B cell (primary cell): ENCODE measurements at regions not wholly inside any gene's neighbourhood (a gene's known extent, or its start where the extent isn't known, plus 50 kb on each side); places are given as distances from the start of the nearest gene placed in this dataset.

Experiments
- ATAC-seq: fragments of 200-7000 bp; cut with Tn5 transposase; one replicate; pipeline ENCODE4 v1.10.0; 2021; ENCODE audit warnings: low read depth, mild to moderate bottlenecking, moderate number of reproducible peaks, moderate library complexity
- CTCF ChIA-PET: fragments of 350-600 bp; sonication (Branson Sonifier 250); formaldehyde crosslinking; loops from one replicate; lab custom pipeline; 2021; ENCODE audit warnings: antibody characterized with exemption, inconsistent platforms; lab: Charles Lee
- POLR2A ChIA-PET: fragments of 350-600 bp; sonication (Branson Sonifier 250); formaldehyde crosslinking; loops from one replicate; lab custom pipeline; 2021; ENCODE audit warnings: antibody characterized with exemption; lab: Charles Lee
- DNase-seq: peaks from one replicate; pipeline ENCODE4 v3.0.0; 2013
- H2AFZ ChIP-seq: 2 replicates; pipeline ENCODE4 v1.6.1; 2012; ENCODE audit warnings: mild to moderate bottlenecking, low read depth, low read length; ENCODE audit not compliant: insufficient read depth, poor library complexity, severe bottlenecking
- H3K27ac ChIP-seq, 2 donors: 1 replicate in 1 of 2; 2 replicates in 1 of 2; pipeline ENCODE4 v1.5.1; 2012 to 2013; ENCODE audit warnings: low read length in 2 of 2, mild to moderate bottlenecking in 2 of 2, moderate library complexity in 1 of 2
- H3K27me3 ChIP-seq, 4 experiments: fragments of 200-600 bp in 1 of 4; sonication (generic) in 1 of 4; replicated peaks in 1 of 4; 1 replicate in 2 of 4; 2 replicates in 2 of 4; pipeline versions ENCODE4 v1.6.1 to v1.7.0; 2013 to 2016; ENCODE audit warnings: low read length in 3 of 4, mild to moderate bottlenecking in 2 of 4, mixed read lengths in 1 of 4, moderate library complexity in 1 of 4; ENCODE audit not compliant: insufficient read depth in 4 of 4, control insufficient read depth in 3 of 4; ENCODE audit errors: control extremely low read depth in 1 of 4
- H3K36me3 ChIP-seq, 2 experiments: replicated peaks in 1 of 2; 1 replicate in 1 of 2; 2 replicates in 1 of 2; pipeline versions ENCODE4 v1.6.1 to v1.7.1; 2013; ENCODE audit warnings: low read length in 1 of 2; ENCODE audit not compliant: insufficient read depth in 2 of 2, control insufficient read depth in 1 of 2; ENCODE audit errors: control extremely low read depth in 1 of 2, extremely low read depth in 1 of 2
- H3K4me1 ChIP-seq, 2 donors: fragments of 200-600 bp in 1 of 2; sonication (generic) in 1 of 2; 1 replicate in 1 of 2; 2 replicates in 1 of 2; pipeline versions ENCODE4 v1.5.1 to v1.6.1; 2013 to 2017; ENCODE audit warnings: low read length in 2 of 2; ENCODE audit not compliant: control insufficient read depth in 2 of 2, insufficient read depth in 2 of 2
- H3K4me2 ChIP-seq: replicated peaks from 2 replicates; pipeline ENCODE3; 2012; ENCODE audit warnings: mild to moderate bottlenecking, low read depth, low read length; ENCODE audit not compliant: poor library complexity, severe bottlenecking
- H3K4me3 ChIP-seq, 5 experiments: fragments of 200-600 bp in 1 of 5; sonication (generic) in 1 of 5; 1 replicate in 3 of 5; 2 replicates in 2 of 5; pipeline versions ENCODE4 v1.5.1 to v1.7.0; 2011 to 2016; ENCODE audit warnings: low read length in 4 of 5, mild to moderate bottlenecking in 4 of 5, low read depth in 2 of 5, control low read depth in 1 of 5, moderate library complexity in 1 of 5; ENCODE audit not compliant: insufficient read depth in 1 of 5; ENCODE audit errors: control extremely low read depth in 1 of 5, extremely low read depth in 1 of 5
- H3K79me2 ChIP-seq: fragments of 200-600 bp; sonication (generic); one replicate; pipeline ENCODE4 v1.6.0; 2016; ENCODE audit warnings: low read length; ENCODE audit not compliant: control insufficient read depth, insufficient read depth
- H3K9ac ChIP-seq: fragments of 200-600 bp; sonication (generic); 2 replicates; pipeline ENCODE4 v1.6.1; 2017; ENCODE audit warnings: mild to moderate bottlenecking, low read length, moderate library complexity
- H3K9me3 ChIP-seq, 3 donors: one replicate each; pipeline versions ENCODE4 v1.6.1 to v1.7.1; 2013; ENCODE audit warnings: low read length in 2 of 3; ENCODE audit not compliant: control insufficient read depth in 2 of 3, insufficient read depth in 1 of 3; ENCODE audit errors: control extremely low read depth in 1 of 3
- H4K20me1 ChIP-seq: 2 replicates; pipeline ENCODE4 v1.6.0; 2012; ENCODE audit warnings: mild to moderate bottlenecking, low read length; ENCODE audit not compliant: insufficient read depth, control insufficient read depth, poor library complexity, severe bottlenecking
- H3K27ac Mint-ChIP-seq: one replicate; pipeline ENCODE4 v1.8.0; 2021; ENCODE audit warnings: mixed read lengths
- H3K27me3 Mint-ChIP-seq: one replicate; pipeline ENCODE4 v1.8.0; 2021; ENCODE audit warnings: mixed read lengths
- H3K4me1 Mint-ChIP-seq: one replicate; pipeline ENCODE4 v1.8.0; 2021; ENCODE audit warnings: mixed read lengths
- H3K4me3 Mint-ChIP-seq: one replicate; pipeline ENCODE4 v1.8.0; 2021; ENCODE audit warnings: mixed read lengths
- H3K9me3 Mint-ChIP-seq: one replicate; pipeline ENCODE4 v1.8.0; 2022; ENCODE audit warnings: mixed read lengths; ENCODE audit not compliant: insufficient read depth
- EZH2 ChIP-seq: IDR thresholded peaks from 2 replicates; pipeline ENCODE4 v1.6.1; 2012; ENCODE audit warnings: borderline replicate concordance, low read depth, mild to moderate bottlenecking, moderate library complexity, low read length; ENCODE audit not compliant: insufficient read depth, poor library complexity, severe bottlenecking
- WGBS: methylation state at CpG from one replicate; pipeline ENCODE4 v1.1.5; 2013; ENCODE audit warnings: missing lambda C conversion rate; ENCODE audit not compliant: insufficient coverage; 5-methylcytosine and 5-hydroxymethylcytosine counted together
- intact Hi-C: fragments of 100-400 bp; cut with micrococcal nuclease; formaldehyde crosslinking; loops from one replicate; pipeline ENCODE4 v1.10.0; 2022
- TF ChIP-seq, protein P1 (sequence below): fragments of 200-600 bp; IDR thresholded peaks from one replicate; pipeline ENCODE4 v1.8.0; 2022; ENCODE audit warnings: antibody characterized with exemption, mild to moderate bottlenecking

DNA sequence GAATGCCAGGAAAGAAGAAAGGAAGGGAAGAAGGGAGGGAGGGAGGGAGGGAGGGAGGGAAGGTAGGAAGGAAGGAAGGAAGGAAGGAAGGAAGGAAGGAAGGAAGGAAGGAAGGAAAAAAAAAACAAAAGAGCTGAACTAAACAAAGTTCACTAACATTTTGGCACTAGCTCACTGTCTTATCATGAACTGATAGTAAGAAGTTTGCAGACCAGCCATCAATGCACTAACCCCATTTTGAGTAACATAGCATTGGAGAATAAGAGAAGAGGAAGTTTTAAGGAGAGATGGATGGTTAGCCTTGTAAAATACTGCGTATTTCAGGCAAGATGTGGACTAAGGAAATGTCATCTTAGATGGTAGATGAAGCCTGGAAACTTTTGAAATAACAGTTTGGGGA, 1136.0 kb downstream of the FLRT2 start:
- Histone ChIP-seq H3K27me3 (no peaks in the 10 kb centered on the region), H3K9me3 (no peaks in the 10 kb centered on the region), H4K20me1 (no peaks in the 10 kb centered on the region), H3K27ac (no peak overlapping the region), H2AFZ (no peak overlapping the region), H3K4me1 (no peaks in the 10 kb centered on the region), H3K4me2 (no peak overlapping the region), H3K79me2 (no peaks in the 10 kb centered on the region), H3K9ac (no peak overlapping the region), H3K36me3 (no peaks in the 10 kb centered on the region), H3K4me3 (no peak overlapping the region)
- 100% methylated on average over 1 of the region's 1 CpG for WGBS
- Mint-ChIP-seq H3K27ac (no peak overlapping the region), H3K4me1 (no peaks in the 10 kb centered on the region), H3K4me3 (no peak overlapping the region), H3K27me3 (no peaks in the 10 kb centered on the region), H3K9me3 (no peaks in the 10 kb centered on the region)
- CTCF ChIA-PET: no interaction called here
- no peak for ATAC-seq
- TF ChIP-seq, protein P1, sequence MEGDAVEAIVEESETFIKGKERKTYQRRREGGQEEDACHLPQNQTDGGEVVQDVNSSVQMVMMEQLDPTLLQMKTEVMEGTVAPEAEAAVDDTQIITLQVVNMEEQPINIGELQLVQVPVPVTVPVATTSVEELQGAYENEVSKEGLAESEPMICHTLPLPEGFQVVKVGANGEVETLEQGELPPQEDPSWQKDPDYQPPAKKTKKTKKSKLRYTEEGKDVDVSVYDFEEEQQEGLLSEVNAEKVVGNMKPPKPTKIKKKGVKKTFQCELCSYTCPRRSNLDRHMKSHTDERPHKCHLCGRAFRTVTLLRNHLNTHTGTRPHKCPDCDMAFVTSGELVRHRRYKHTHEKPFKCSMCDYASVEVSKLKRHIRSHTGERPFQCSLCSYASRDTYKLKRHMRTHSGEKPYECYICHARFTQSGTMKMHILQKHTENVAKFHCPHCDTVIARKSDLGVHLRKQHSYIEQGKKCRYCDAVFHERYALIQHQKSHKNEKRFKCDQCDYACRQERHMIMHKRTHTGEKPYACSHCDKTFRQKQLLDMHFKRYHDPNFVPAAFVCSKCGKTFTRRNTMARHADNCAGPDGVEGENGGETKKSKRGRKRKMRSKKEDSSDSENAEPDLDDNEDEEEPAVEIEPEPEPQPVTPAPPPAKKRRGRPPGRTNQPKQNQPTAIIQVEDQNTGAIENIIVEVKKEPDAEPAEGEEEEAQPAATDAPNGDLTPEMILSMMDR: no peak
- no peak for TF ChIP-seq EZH2
- DNase-seq: no peak
- intact Hi-C loops: no loop called here
- POLR2A ChIA-PET: no interaction called here

DNA sequence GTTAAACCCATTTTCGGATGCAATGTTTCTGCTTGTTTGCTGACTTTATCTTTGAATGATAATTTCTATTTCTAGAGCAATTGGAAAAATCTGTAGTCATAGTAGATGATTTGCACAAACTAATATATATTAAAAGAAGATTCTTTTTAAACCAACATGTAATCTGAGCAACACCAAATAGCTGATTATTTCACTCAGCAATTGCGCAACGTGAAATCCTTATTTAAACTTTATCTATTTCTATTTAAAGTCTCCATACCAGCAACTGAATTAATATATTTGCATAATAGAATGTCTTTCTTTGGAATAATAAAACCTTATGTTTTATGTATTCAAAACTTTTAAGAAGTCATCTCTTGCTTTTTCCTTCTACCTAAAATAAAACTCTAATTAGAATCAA, 1132.4 kb downstream of the FLRT2 start:
- CTCF ChIA-PET: no interaction called here
- no peak for ATAC-seq
- intact Hi-C loops: no loop called here
- Mint-ChIP-seq H3K4me3 (no peak overlapping the region), H3K27me3 (no peaks in the 10 kb centered on the region), H3K9me3 (no peaks in the 10 kb centered on the region), H3K4me1 (no peaks in the 10 kb centered on the region), H3K27ac (no peak overlapping the region)
- Histone ChIP-seq H3K4me2 (no peak overlapping the region), H3K4me3 (no peak overlapping the region), H3K36me3 (no peaks in the 10 kb centered on the region), H3K9ac (no peak overlapping the region), H3K27ac (no peak overlapping the region), H3K79me2 (no peaks in the 10 kb centered on the region), H3K4me1 (no peaks in the 10 kb centered on the region), H3K9me3 (no peaks in the 10 kb centered on the region), H4K20me1 (no peaks in the 10 kb centered on the region), H2AFZ (no peak overlapping the region), H3K27me3 (no peaks in the 10 kb centered on the region)
- no CpG with 5 or more reads among the region's 3 CpGs for WGBS
- POLR2A ChIA-PET: no interaction called here
- no peak for TF ChIP-seq EZH2
- TF ChIP-seq, protein P1: no peak
- DNase-seq: no peak
